ENCODE measurements at regions not wholly inside any gene's neighbourhood (a gene's known extent, or its start where the extent isn't known, plus 50 kb on each side); places are given as distances from the start of the nearest gene placed in this dataset.

GRCh38 chr11:42410251-42410955 is 901.4 kb upstream of the API5 start:
- peaks cover 8% of the 10 kb centered on the region for H3K4me1 Mint-ChIP-seq
- WGBS (ENCODE audit: insufficient coverage), result 100% methylated on average over 1 of the region's 6 CpGs

GRCh38 chr11:42412590-42412989 is 899.2 kb upstream of the API5 start:
- no peaks in the 10 kb centered on the region for H3K36me3 Mint-ChIP-seq
- H2AFZ ChIP-seq (ENCODE audit: insufficient read depth, low read depth, low read length, poor library complexity, severe bottlenecking), result no peak overlapping the region
- H3K27me3 ChIP-seq (ENCODE audit: control insufficient read depth in 2 of 2, insufficient read depth in 2 of 2, low read length in 2 of 2), result no peaks in the 10 kb centered on the region
- no peak overlapping the region for H3K9ac ChIP-seq (ENCODE audit: insufficient read depth, low read length, poor library complexity, severe bottlenecking)
- 67% methylated on average over 1 of the region's 4 CpGs for WGBS (ENCODE audit: insufficient coverage)
- H3K9me3 Mint-ChIP-seq, result peaks cover 0 to 3% (median 0%) of the 10 kb centered on the region in 7 donors
- H3K4me3 ChIP-seq (replicated peaks in 1 of 3; ENCODE audit: low read depth in 2 of 3, low read length in 3 of 3), result no peak overlapping the region
- no peaks in the 10 kb centered on the region for H3K79me2 ChIP-seq (ENCODE audit: insufficient read depth, low read length)
- no peaks in the 10 kb centered on the region for H4K20me1 ChIP-seq (ENCODE audit: insufficient read depth, low read length)
- no peak overlapping the region for H3K4me2 ChIP-seq (replicated peaks; ENCODE audit: extremely low read depth, low read length, poor library complexity, severe bottlenecking)
- H3K4me3 Mint-ChIP-seq, result no peak overlapping the region
- no peak overlapping the region for H3K27ac Mint-ChIP-seq
- no peak for DNase-seq
- no peaks in the 10 kb centered on the region for H3K9me3 ChIP-seq (replicated peaks in 1 of 2; ENCODE audit: control insufficient read depth in 1 of 2, insufficient read depth in 1 of 2, low read length in 2 of 2)
- TF ChIP-seq, protein P1, sequence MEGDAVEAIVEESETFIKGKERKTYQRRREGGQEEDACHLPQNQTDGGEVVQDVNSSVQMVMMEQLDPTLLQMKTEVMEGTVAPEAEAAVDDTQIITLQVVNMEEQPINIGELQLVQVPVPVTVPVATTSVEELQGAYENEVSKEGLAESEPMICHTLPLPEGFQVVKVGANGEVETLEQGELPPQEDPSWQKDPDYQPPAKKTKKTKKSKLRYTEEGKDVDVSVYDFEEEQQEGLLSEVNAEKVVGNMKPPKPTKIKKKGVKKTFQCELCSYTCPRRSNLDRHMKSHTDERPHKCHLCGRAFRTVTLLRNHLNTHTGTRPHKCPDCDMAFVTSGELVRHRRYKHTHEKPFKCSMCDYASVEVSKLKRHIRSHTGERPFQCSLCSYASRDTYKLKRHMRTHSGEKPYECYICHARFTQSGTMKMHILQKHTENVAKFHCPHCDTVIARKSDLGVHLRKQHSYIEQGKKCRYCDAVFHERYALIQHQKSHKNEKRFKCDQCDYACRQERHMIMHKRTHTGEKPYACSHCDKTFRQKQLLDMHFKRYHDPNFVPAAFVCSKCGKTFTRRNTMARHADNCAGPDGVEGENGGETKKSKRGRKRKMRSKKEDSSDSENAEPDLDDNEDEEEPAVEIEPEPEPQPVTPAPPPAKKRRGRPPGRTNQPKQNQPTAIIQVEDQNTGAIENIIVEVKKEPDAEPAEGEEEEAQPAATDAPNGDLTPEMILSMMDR (IDR thresholded peaks at IDR 0.05), result no peak
- H3K36me3 ChIP-seq (replicated peaks in 1 of 2; ENCODE audit: control insufficient read depth in 1 of 2, insufficient read depth in 2 of 2, low read length in 2 of 2), result no peaks in the 10 kb centered on the region
- intact Hi-C loops (cut with micrococcal nuclease), result no loop called here
- H3K27ac ChIP-seq (ENCODE audit: low read depth in 1 of 2, low read length in 2 of 2), result no peak overlapping the region
- H3K27me3 Mint-ChIP-seq (ENCODE audit: low read depth in 3 of 3), result peaks cover 0 to 1% (median 0%) of the 10 kb centered on the region in 3 donors
- no peaks in the 10 kb centered on the region for H3K4me1 ChIP-seq (ENCODE audit: control insufficient read depth in 1 of 2, insufficient read depth in 2 of 2, low read length in 2 of 2)
- peaks cover 8% of the 10 kb centered on the region for H3K4me1 Mint-ChIP-seq

More at GRCh38 chr11:42410251-42410955, 901.4 kb upstream of the API5 start:
- Histone ChIP-seq H3K4me2 (replicated peaks; ENCODE audit: extremely low read depth, low read length, poor library complexity, severe bottlenecking) (no peak overlapping the region), H4K20me1 (ENCODE audit: insufficient read depth, low read length) (no peaks in the 10 kb centered on the region), H3K9ac (ENCODE audit: insufficient read depth, low read length, poor library complexity, severe bottlenecking) (no peak overlapping the region), H3K79me2 (ENCODE audit: insufficient read depth, low read length) (no peaks in the 10 kb centered on the region), H3K27me3 (ENCODE audit: control insufficient read depth in 2 of 2, insufficient read depth in 2 of 2, low read length in 2 of 2) (no peaks in the 10 kb centered on the region), H3K4me1 (ENCODE audit: control insufficient read depth in 1 of 2, insufficient read depth in 2 of 2, low read length in 2 of 2) (no peaks in the 10 kb centered on the region), H3K9me3 (replicated peaks in 1 of 2; ENCODE audit: control insufficient read depth in 1 of 2, insufficient read depth in 1 of 2, low read length in 2 of 2) (no peaks in the 10 kb centered on the region), H3K27ac (ENCODE audit: low read depth in 1 of 2, low read length in 2 of 2) (no peak overlapping the region), H3K4me3 (replicated peaks in 1 of 3; ENCODE audit: low read depth in 2 of 3, low read length in 3 of 3) (no peak overlapping the region), H3K36me3 (replicated peaks in 1 of 2; ENCODE audit: control insufficient read depth in 1 of 2, insufficient read depth in 2 of 2, low read length in 2 of 2) (no peaks in the 10 kb centered on the region), H2AFZ (ENCODE audit: insufficient read depth, low read depth, low read length, poor library complexity, severe bottlenecking) (no peak overlapping the region)
- DNase-seq, result peak in 2 of 3 donors; percentile 4 to 22
- no peak overlapping the region for H3K27ac Mint-ChIP-seq
- H3K36me3 Mint-ChIP-seq, result no peaks in the 10 kb centered on the region
- no peak overlapping the region for H3K4me3 Mint-ChIP-seq
- intact Hi-C loops (cut with micrococcal nuclease), result no loop called here
- TF ChIP-seq, protein P1 (IDR thresholded peaks at IDR 0.05), result no peak
- peaks cover 0 to 4% (median 0%) of the 10 kb centered on the region in 3 donors for H3K27me3 Mint-ChIP-seq (ENCODE audit: low read depth in 3 of 3)
- H3K9me3 Mint-ChIP-seq, result no peaks in the 10 kb centered on the region
